ENCODE measurements at regions not wholly inside any gene's neighbourhood (a gene's known extent, or its start where the extent isn't known, plus 50 kb on each side); places are given as distances from the start of the nearest gene placed in this dataset.
"Not testable (repeated sequence)": the region's sequence is repeated elsewhere in the genome, so short reads cannot be mapped to it uniquely, and the experiment has no call there.

GRCh38 chr6:15938107-15938506 lies 190.8 kb upstream of the MYLIP start:
- no peaks in the 10 kb centered on the region for H3K4me1 ChIP-seq (ENCODE audit: control insufficient read depth, insufficient read depth, low read length)
- no peaks in the 10 kb centered on the region for H3K27me3 ChIP-seq (replicated peaks; ENCODE audit: control insufficient read depth, insufficient read depth, low read length)
- H3K9ac ChIP-seq (ENCODE audit: low read length), result no peak overlapping the region
- no peak overlapping the region for H3K4me3 ChIP-seq (ENCODE audit: low read length)
- H3K36me3 ChIP-seq (ENCODE audit: control insufficient read depth, insufficient read depth, low read length, severe bottlenecking), result no peaks in the 10 kb centered on the region
- no peaks in the 10 kb centered on the region for H3K9me3 ChIP-seq (ENCODE audit: control insufficient read depth, low read length)
- DNase-seq (ENCODE audit: low read depth), result no peak

- Histone ChIP-seq H3K9ac (ENCODE audit: low read length) (no peak overlapping the region), H3K9me3 (ENCODE audit: control insufficient read depth, low read length) (no peaks in the 10 kb centered on the region), H3K4me3 (ENCODE audit: low read length) (no peak overlapping the region), H3K4me1 (ENCODE audit: control insufficient read depth, insufficient read depth, low read length) (no peaks in the 10 kb centered on the region), H3K27me3 (replicated peaks; ENCODE audit: control insufficient read depth, insufficient read depth, low read length) (no peaks in the 10 kb centered on the region), H3K36me3 (ENCODE audit: control insufficient read depth, insufficient read depth, low read length, severe bottlenecking) (no peaks in the 10 kb centered on the region)
- no peak for DNase-seq (ENCODE audit: low read depth)
Measured at GRCh38 chr6:15937602-15938001, 191.3 kb upstream of the MYLIP start.

- no peaks in the 10 kb centered on the region for H3K4me1 ChIP-seq (ENCODE audit: control insufficient read depth, insufficient read depth, low read length)
- no peak overlapping the region for H3K9ac ChIP-seq (ENCODE audit: low read length)
- DNase-seq (ENCODE audit: low read depth), result no peak
- H3K9me3 ChIP-seq (ENCODE audit: control insufficient read depth, low read length), result no peaks in the 10 kb centered on the region
- no peaks in the 10 kb centered on the region for H3K36me3 ChIP-seq (ENCODE audit: control insufficient read depth, insufficient read depth, low read length, severe bottlenecking)
- H3K4me3 ChIP-seq (ENCODE audit: low read length), result no peak overlapping the region
- no peaks in the 10 kb centered on the region for H3K27me3 ChIP-seq (replicated peaks; ENCODE audit: control insufficient read depth, insufficient read depth, low read length)
Measured at GRCh38 chr6:15936503-15936902, 192.4 kb upstream of the MYLIP start.

GRCh38 chr6:15935661-15936060 lies 193.2 kb upstream of the MYLIP start:
- no peaks in the 10 kb centered on the region for H3K36me3 ChIP-seq (ENCODE audit: control insufficient read depth, insufficient read depth, low read length, severe bottlenecking)
- no peaks in the 10 kb centered on the region for H3K27me3 ChIP-seq (replicated peaks; ENCODE audit: control insufficient read depth, insufficient read depth, low read length)
- H3K4me3 ChIP-seq (ENCODE audit: low read length), result no peak overlapping the region
- H3K9me3 ChIP-seq (ENCODE audit: control insufficient read depth, low read length), result peaks cover 6% of the 10 kb centered on the region
- no peak for DNase-seq (ENCODE audit: low read depth)
- no peak overlapping the region for H3K9ac ChIP-seq (ENCODE audit: low read length)
- H3K4me1 ChIP-seq (ENCODE audit: control insufficient read depth, insufficient read depth, low read length), result peaks cover under 1% of the 10 kb centered on the region

- not testable (repeated sequence) for H3K9ac ChIP-seq (ENCODE audit: low read length); H3K27me3 ChIP-seq (replicated peaks; ENCODE audit: control insufficient read depth, insufficient read depth, low read length); H3K4me3 ChIP-seq (ENCODE audit: low read length); H3K36me3 ChIP-seq (ENCODE audit: control insufficient read depth, insufficient read depth, low read length, severe bottlenecking); H3K9me3 ChIP-seq (ENCODE audit: control insufficient read depth, low read length); DNase-seq (ENCODE audit: low read depth)
- H3K4me1 ChIP-seq (ENCODE audit: control insufficient read depth, insufficient read depth, low read length), result peaks cover 20% of the 10 kb centered on the region
Measured at GRCh38 chr6:15931697-15932096, 197.2 kb upstream of the MYLIP start.

GRCh38 chr6:15930207-15930606 lies 198.7 kb upstream of the MYLIP start:
- no peak for DNase-seq (ENCODE audit: low read depth)
- no peak overlapping the region for H3K4me3 ChIP-seq (ENCODE audit: low read length)
- H3K27me3 ChIP-seq (replicated peaks; ENCODE audit: control insufficient read depth, insufficient read depth, low read length), result no peaks in the 10 kb centered on the region
- peaks cover 9% of the 10 kb centered on the region for H3K9me3 ChIP-seq (ENCODE audit: control insufficient read depth, low read length)
- no peaks in the 10 kb centered on the region for H3K36me3 ChIP-seq (ENCODE audit: control insufficient read depth, insufficient read depth, low read length, severe bottlenecking)
- H3K9ac ChIP-seq (ENCODE audit: low read length), result no peak overlapping the region
- peaks cover 20% of the 10 kb centered on the region for H3K4me1 ChIP-seq (ENCODE audit: control insufficient read depth, insufficient read depth, low read length)

GRCh38 chr6:15929685-15930084 lies 199.2 kb upstream of the MYLIP start:
- Histone ChIP-seq H3K9me3 (ENCODE audit: control insufficient read depth, low read length) (peaks cover 9% of the 10 kb centered on the region), H3K36me3 (ENCODE audit: control insufficient read depth, insufficient read depth, low read length, severe bottlenecking) (no peaks in the 10 kb centered on the region), H3K4me1 (ENCODE audit: control insufficient read depth, insufficient read depth, low read length) (peaks cover 20% of the 10 kb centered on the region), H3K9ac (ENCODE audit: low read length) (no peak overlapping the region), H3K4me3 (ENCODE audit: low read length) (no peak overlapping the region), H3K27me3 (replicated peaks; ENCODE audit: control insufficient read depth, insufficient read depth, low read length) (no peaks in the 10 kb centered on the region)
- DNase-seq (ENCODE audit: low read depth), result peak; percentile 45

GRCh38 chr6:15927531-15928225 lies 201.2 kb upstream of the MYLIP start:
- peak; percentile 68 for DNase-seq (ENCODE audit: low read depth)
- Histone ChIP-seq H3K9me3 (ENCODE audit: control insufficient read depth, low read length) (peaks cover 9% of the 10 kb centered on the region), H3K4me3 (ENCODE audit: low read length) (no peak overlapping the region), H3K27me3 (replicated peaks; ENCODE audit: control insufficient read depth, insufficient read depth, low read length) (no peaks in the 10 kb centered on the region), H3K36me3 (ENCODE audit: control insufficient read depth, insufficient read depth, low read length, severe bottlenecking) (no peaks in the 10 kb centered on the region), H3K9ac (ENCODE audit: low read length) (no peak overlapping the region), H3K4me1 (ENCODE audit: control insufficient read depth, insufficient read depth, low read length) (peaks cover 23% of the 10 kb centered on the region)

GRCh38 chr6:15926256-15926655 lies 202.6 kb upstream of the MYLIP start:
- Histone ChIP-seq H3K4me1 (ENCODE audit: control insufficient read depth, insufficient read depth, low read length) (peaks cover 28% of the 10 kb centered on the region), H3K36me3 (ENCODE audit: control insufficient read depth, insufficient read depth, low read length, severe bottlenecking) (no peaks in the 10 kb centered on the region), H3K4me3 (ENCODE audit: low read length) (no peak overlapping the region), H3K9ac (ENCODE audit: low read length) (no peak overlapping the region), H3K9me3 (ENCODE audit: control insufficient read depth, low read length) (peaks cover 9% of the 10 kb centered on the region), H3K27me3 (replicated peaks; ENCODE audit: control insufficient read depth, insufficient read depth, low read length) (no peaks in the 10 kb centered on the region)
- no peak for DNase-seq (ENCODE audit: low read depth)

- peaks cover 27% of the 10 kb centered on the region for H3K4me1 ChIP-seq (ENCODE audit: control insufficient read depth, insufficient read depth, low read length)
- H3K4me3 ChIP-seq (ENCODE audit: low read length), result no peak overlapping the region
- H3K9ac ChIP-seq (ENCODE audit: low read length), result no peak overlapping the region
- no peak for DNase-seq (ENCODE audit: low read depth)
- H3K9me3 ChIP-seq (ENCODE audit: control insufficient read depth, low read length), result no peaks in the 10 kb centered on the region
- no peaks in the 10 kb centered on the region for H3K27me3 ChIP-seq (replicated peaks; ENCODE audit: control insufficient read depth, insufficient read depth, low read length)
- no peaks in the 10 kb centered on the region for H3K36me3 ChIP-seq (ENCODE audit: control insufficient read depth, insufficient read depth, low read length, severe bottlenecking)
Measured at GRCh38 chr6:15924893-15925292, 204.0 kb upstream of the MYLIP start.

GRCh38 chr6:15922510-15923250 lies 206.2 kb upstream of the MYLIP start:
- Histone ChIP-seq H3K9ac (ENCODE audit: low read length) (no peak overlapping the region), H3K9me3 (ENCODE audit: control insufficient read depth, low read length) (no peaks in the 10 kb centered on the region), H3K4me1 (ENCODE audit: control insufficient read depth, insufficient read depth, low read length) (peaks cover 17% of the 10 kb centered on the region), H3K4me3 (ENCODE audit: low read length) (no peak overlapping the region), H3K27me3 (replicated peaks; ENCODE audit: control insufficient read depth, insufficient read depth, low read length) (no peaks in the 10 kb centered on the region), H3K36me3 (ENCODE audit: control insufficient read depth, insufficient read depth, low read length, severe bottlenecking) (no peaks in the 10 kb centered on the region)
- DNase-seq (ENCODE audit: low read depth), result peak; percentile 94

All from adipocyte (in vitro differentiated cells).